ENCODE measurements at regions not wholly inside any gene's neighbourhood (a gene's known extent, or its start where the extent isn't known, plus 50 kb on each side); places are given as distances from the start of the nearest gene placed in this dataset.
"Not testable (repeated sequence)": the region's sequence is repeated elsewhere in the genome, so short reads cannot be mapped to it uniquely, and the experiment has no call there.

DNA sequence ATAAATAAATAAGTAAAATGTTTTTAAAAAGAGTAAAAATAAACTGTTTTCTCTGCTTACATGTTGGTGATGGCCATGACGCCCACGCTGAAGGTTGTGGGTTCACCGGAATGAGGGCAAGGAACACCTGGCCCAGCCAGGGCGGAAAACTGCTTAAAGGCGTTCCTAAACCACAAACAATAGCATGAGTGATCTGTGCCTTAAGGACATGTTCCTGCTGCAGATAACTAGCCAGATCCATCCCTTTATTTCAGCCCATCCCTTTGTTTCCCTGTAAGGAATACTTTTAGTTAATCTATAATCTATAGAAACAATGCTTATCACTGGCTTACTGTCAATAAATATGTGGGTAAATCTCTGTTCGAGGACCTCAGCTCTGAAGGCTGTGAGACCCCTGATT, 63.3 kb upstream of the CEP78 start:
- not testable (repeated sequence) for DNase-seq (ENCODE audit: low spot score)

- DNase-seq (ENCODE audit: low spot score): no peak
These were observed 64.2 kb upstream of the CEP78 start for GRCh38 chr9:78171651-78172050.

GRCh38 chr9:78169125-78169524, 66.8 kb upstream of the CEP78 start:
- DNase-seq (ENCODE audit: low spot score): no peak

DNA sequence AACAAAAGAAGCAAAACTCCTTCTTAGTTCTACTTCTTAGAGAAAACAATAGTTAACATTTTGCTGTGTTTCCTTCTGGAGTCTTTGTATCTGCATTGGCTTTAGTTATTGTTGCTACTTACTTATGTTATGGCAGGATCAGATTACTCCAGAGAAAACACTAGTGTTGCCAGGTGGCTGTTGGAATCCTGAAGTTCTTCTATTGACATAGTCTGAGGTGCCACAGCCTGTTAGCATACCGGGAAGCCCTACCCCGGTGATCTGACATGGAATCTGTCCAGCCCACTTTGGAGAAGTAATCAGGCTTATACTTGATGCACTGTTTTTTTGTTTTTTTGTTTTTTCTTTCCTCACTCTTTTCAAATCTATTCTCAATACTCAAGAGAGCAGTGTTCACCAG, 68.5 kb upstream of the CEP78 start:
- DNase-seq (ENCODE audit: low spot score): no peak

GRCh38 chr9:78163834-78164233, 72.0 kb upstream of the CEP78 start:
- DNase-seq (ENCODE audit: low spot score): no peak

DNA sequence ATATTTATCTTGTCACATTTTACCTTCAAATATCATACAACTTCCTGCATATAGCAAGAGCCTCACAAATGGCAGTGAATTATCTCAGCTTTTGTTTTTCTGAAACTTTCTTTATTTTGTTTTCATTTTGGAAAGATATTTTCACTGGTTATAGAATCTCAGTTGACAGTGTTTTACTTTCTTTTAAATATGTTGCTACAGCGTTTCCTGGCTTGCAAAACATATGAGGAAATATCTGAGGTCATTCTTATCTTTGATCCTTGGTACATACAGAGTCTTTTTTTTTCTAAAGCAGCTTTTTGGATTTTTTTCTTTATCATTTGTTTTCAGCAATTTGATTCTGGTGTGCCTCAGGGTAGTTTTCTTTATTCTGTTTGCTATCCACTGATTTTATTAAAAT, 77.6 kb upstream of the CEP78 start:
- DNase-seq (ENCODE audit: low spot score): no peak

- no peak for DNase-seq (ENCODE audit: low spot score)
These were observed 84.9 kb upstream of the CEP78 start for GRCh38 chr9:78150983-78151356.

- DNase-seq (ENCODE audit: low spot score): no peak
These were observed 85.4 kb upstream of the CEP78 start for GRCh38 chr9:78150312-78150982.

GRCh38 chr9:78149702-78150291, 86.1 kb upstream of the CEP78 start:
- no peak for DNase-seq (ENCODE audit: low spot score)

DNA sequence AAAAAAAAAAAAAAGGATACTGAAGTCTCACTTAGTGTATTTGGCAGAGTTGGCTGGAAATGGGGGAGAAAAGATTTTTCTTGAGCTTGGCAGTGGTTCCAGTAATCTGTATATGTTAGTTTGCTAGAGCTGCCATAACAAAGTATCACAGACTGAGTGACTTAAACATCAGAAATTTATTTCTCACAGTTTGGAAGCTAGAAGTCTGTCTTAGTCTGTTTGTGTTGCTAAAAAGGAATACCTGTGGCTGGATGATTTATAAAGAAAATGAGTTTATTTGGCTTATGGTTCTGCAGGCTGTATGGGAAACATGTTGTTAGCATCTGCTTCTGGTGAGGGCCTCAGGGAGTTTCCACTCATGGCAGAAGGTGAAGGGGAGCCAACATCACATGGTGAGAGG, 89.6 kb upstream of the CEP78 start:
- DNase-seq (ENCODE audit: low spot score): no peak

GRCh38 chr9:78144663-78145377, 91.1 kb upstream of the CEP78 start:
- DNase-seq (ENCODE audit: low spot score): no peak

DNA sequence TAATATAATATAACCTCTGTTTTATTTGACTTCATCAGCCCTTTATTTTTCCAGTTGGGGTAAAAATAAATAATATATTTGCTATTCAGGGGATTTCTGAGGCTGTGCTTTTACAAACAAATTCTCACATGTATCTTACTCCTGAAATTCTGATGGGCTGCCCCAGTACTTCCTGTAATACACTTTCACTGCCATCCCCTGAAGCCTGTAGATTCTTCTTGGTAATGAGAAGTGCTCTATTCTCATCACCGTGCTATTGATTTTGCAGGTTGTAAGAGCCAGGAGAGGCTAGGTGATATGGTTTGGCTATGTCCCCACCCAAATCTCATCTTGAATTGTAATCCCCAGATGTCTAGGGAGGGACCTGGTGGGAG, 91.9 kb upstream of the CEP78 start:
- DNase-seq (ENCODE audit: low spot score): no peak

- no peak for DNase-seq (ENCODE audit: low spot score)
These were observed 92.4 kb upstream of the CEP78 start for GRCh38 chr9:78143281-78144007.

GRCh38 chr9:78142264-78142663, 93.6 kb upstream of the CEP78 start:
- DNase-seq (ENCODE audit: low spot score): not testable (repeated sequence)

GRCh38 chr9:78133751-78134150, 102.1 kb upstream of the CEP78 start:
- DNase-seq (ENCODE audit: low spot score): no peak

DNA sequence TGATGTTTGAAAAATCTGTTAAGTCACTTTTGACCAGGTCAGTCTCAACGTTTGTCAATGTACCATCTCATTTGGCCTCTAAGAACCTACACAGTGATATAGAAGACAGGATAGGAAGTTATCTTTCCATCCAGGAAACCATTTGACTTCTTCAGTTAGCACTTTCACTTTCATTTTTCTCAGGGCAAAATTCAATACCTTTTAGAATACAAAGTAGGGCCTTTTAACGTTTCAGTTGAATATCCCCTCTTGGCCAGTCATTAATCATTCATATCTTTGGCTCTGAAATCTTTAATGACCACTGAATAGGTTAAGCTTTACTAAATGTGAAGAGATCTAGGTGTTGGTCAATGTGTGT, 101.1 kb upstream of the GNAQ start:
- no peak for DNase-seq (ENCODE audit: low spot score)

DNA sequence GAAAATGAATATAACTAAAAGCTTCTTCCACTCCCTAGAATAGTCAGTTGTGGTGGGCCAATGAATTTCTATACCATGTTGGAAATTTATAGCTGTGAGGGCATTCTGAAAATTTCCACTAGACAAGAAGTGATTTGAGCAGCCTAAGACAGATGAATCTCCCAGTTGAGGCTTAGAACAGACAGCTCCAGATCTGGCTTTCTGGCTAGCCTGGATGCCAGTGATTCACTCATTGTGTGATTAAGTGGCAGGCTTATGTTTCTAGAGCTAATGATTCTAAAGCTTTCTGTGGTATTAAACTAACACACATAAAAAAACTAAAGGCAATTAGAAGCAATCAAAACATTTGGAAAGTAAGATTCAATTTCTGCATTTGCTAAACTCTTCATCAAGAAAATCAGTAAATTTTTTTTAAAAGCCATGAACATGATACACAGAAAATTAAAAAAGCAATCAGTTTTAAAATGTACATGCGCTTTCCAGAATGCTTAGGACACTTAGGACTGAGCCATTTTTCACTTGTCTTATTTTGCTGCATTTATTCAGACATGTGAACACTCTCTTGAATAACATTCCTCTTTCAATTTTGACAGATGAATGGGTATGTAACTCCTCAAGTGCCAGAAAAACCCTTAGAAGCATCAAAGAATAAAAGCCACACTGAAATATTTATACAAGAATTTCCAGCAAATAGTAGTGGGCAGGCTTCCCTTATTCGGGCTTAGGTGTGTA, 100.5 kb upstream of the GNAQ start:
- no peak for DNase-seq (ENCODE audit: low spot score)

- no peak for DNase-seq (ENCODE audit: low spot score)
These were observed 99.2 kb upstream of the GNAQ start for GRCh38 chr9:78130853-78131252.

DNA sequence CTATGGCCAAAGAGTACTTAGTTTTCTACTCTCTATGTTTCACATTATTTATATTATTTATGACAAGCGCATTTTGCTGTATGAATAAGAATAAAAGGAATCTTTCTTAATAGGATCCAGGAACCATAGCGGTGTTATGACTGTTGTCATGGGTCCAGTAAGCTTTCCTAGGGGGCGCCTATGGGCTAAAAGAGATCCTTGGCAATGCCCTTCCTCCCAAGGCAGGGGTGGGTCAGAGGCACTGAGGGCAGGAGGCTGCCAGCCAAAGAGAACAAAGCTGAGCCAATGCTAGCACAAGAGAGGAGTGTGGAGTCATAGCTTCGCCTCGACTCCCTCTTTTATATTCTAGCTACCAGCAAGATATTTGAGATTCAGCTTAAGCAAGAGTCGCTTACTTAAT, 98.4 kb upstream of the GNAQ start:
- no peak for DNase-seq (ENCODE audit: low spot score)

DNA sequence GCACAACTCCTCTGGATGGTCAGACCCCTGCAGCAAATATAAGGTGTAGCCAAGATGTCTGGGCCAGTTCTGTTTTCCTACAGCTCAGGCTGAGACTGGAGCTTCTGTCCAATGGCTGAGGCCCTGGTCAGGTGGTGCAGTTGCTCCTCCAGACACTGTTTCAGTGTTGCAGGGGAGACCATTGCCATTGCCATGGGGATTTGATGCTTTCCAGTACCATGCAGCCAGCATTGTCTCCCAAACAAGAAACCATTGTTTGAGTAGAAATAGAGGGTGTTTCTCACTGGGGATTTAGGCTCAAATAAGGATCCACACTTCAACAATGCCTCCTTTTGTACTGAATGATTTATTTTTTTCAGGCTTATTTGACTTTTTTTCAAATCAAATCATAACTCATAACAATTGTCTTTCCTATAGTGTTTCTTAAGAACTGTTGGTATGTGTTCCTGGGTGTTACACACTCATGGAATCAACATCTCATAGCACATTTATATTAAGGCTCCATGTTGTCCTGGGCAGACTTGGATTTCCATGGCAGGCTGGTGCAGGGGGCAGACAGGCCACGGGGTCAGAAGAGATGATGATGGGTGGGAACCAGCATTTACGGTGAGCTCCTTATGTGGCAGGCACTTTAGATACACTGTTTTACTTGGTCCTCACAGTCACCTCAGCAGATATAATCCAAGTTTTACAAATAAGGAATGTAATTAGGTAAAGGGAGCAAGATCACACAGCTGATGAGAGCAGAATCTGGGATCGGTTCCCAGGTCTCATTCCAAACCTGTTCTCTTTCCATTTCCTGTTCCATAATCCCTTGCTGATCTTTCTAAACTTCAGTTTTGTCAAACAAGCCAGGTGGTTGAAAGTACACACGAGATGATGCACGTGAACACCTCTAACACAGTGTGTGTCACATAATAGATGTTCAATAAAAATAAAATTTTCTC, 95.9 kb upstream of the GNAQ start:
- DNase-seq (ENCODE audit: low spot score): no peak

DNA sequence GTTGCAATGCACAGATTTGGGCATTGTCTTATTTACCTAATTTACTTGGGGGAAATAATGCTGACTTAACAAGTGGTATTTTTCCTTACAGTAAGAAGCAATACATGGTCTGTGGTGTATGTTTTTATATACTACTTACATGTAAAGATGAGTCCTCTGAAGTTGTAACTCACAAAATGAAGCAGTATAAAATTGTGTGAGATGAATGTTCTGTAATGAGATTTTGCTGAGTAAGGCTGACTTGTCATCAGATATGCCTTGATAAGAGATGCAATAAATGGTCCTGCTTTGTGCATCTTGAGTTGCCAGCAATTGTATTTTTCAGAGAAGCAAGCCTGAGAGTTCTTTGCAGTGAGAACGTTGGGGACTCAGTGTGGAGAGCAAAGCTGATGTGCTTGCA, 92.2 kb upstream of the GNAQ start:
- DNase-seq (ENCODE audit: low spot score): no peak

Data from ecto neural progenitor cell (in vitro differentiated cells).